Endodermal cell (in vitro differentiated cells): ENCODE measurements at regions not wholly inside any gene's neighbourhood (a gene's known extent, or its start where the extent isn't known, plus 50 kb on each side); places are given as distances from the start of the nearest gene placed in this dataset.

Experiments used
- DNase-seq: peaks from one replicate; pipeline ENCODE4 v3.0.0-alpha.2; 2017
- H3K27ac ChIP-seq: 2 replicates; pipeline ENCODE4 v1.5.1; 2013; ENCODE audit warnings: mild to moderate bottlenecking, low read depth, low read length, moderate library complexity
- H3K27me3 ChIP-seq: 2 replicates; pipeline ENCODE4 v1.6.1; 2013; ENCODE audit warnings: mild to moderate bottlenecking, low read length, moderate library complexity; ENCODE audit not compliant: insufficient read depth, control insufficient read depth, poor library complexity, severe bottlenecking
- H3K36me3 ChIP-seq: 2 replicates; pipeline ENCODE4 v1.7.0; 2013; ENCODE audit warnings: mild to moderate bottlenecking, low read length, moderate library complexity; ENCODE audit not compliant: control insufficient read depth, insufficient read depth
- H3K4me1 ChIP-seq: one replicate; pipeline ENCODE4 v1.7.0; 2013; ENCODE audit warnings: low read length; ENCODE audit not compliant: control insufficient read depth, insufficient read depth
- H3K4me3 ChIP-seq: 2 replicates; pipeline ENCODE4 v1.5.1; 2013; ENCODE audit warnings: mild to moderate bottlenecking, low read length, moderate library complexity
- H3K9ac ChIP-seq: 2 replicates; pipeline ENCODE4 v1.6.1; 2013; ENCODE audit warnings: mild to moderate bottlenecking, low read length, moderate library complexity; ENCODE audit not compliant: poor library complexity, severe bottlenecking; ENCODE audit errors: extremely low read depth
- H3K9me3 ChIP-seq: 2 replicates; pipeline ENCODE4 v1.6.1; 2013; ENCODE audit warnings: mild to moderate bottlenecking, low read length, moderate library complexity; ENCODE audit not compliant: control insufficient read depth
- H3K27ac Mint-ChIP-seq: 2 replicates; pipeline ENCODE4 v1.8.0; 2020; ENCODE audit warnings: mixed read lengths
- H3K27me3 Mint-ChIP-seq: 2 replicates; pipeline ENCODE4 v1.8.0; 2021; ENCODE audit warnings: mild to moderate bottlenecking, mixed read lengths; ENCODE audit not compliant: insufficient read depth
- H3K36me3 Mint-ChIP-seq: 2 replicates; pipeline ENCODE4 v1.8.0; 2020; ENCODE audit warnings: low read depth, mixed read lengths
- H3K4me1 Mint-ChIP-seq: 2 replicates; pipeline ENCODE4 v1.8.0; 2020; ENCODE audit warnings: mixed read lengths
- H3K4me3 Mint-ChIP-seq: 2 replicates; pipeline ENCODE4 v1.8.0; 2020; ENCODE audit warnings: mild to moderate bottlenecking, moderate library complexity, mixed read lengths
- H3K9me3 Mint-ChIP-seq: 2 replicates; pipeline ENCODE4 v1.8.0; 2020; ENCODE audit warnings: mild to moderate bottlenecking, mixed read lengths
- CTCF ChIP-seq: fragments of 200-600 bp; sonication (generic); conservative IDR thresholded peaks from 2 replicates; pipeline ENCODE4 v1.5.0; 2021; ENCODE audit warnings: antibody characterized with exemption, mild to moderate bottlenecking
- WGBS, 2 experiments: methylation state at CpG; one replicate each; pipeline versions ENCODE4 v1.1.5 to v1.1.7; 2013; ENCODE audit warnings: missing lambda C conversion rate in 2 of 2, mixed read lengths in 1 of 2; ENCODE audit not compliant: insufficient coverage in 1 of 2, insufficient read length in 1 of 2; 5-methylcytosine and 5-hydroxymethylcytosine counted together

DNA sequence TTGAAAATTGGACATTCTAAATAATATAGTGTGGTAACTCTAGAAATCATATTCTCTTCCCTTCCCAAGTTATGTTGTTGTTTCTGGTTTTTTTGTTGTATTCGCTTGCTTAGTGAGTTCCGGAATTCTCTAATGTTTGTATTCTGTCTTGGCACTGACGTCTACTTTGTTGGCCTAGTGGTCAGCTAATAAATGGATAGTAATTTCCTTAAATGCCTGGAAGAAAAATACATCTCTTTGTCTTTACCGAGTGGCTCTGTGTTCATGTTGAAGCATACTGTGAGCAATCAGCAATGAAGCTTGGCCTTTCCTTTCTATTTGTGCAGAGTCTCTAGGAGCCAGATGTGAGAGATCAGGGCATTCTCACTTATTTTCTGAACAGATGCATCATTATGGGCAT, 1225.7 kb downstream of the JRKL start:
- H3K4me3 ChIP-seq = no peak overlapping the region
- no peak overlapping the region for H3K9ac ChIP-seq
- peaks cover 45% of the 10 kb centered on the region for H3K9me3 ChIP-seq
- H3K4me1 Mint-ChIP-seq = no peaks in the 10 kb centered on the region
- DNase-seq = no peak
- 91 to 95% methylated on average over 4 of the region's 4 CpGs for WGBS, 2 experiments
- no peaks in the 10 kb centered on the region for H3K27me3 Mint-ChIP-seq
- H3K27ac Mint-ChIP-seq = no peak overlapping the region
- H3K4me1 ChIP-seq = no peaks in the 10 kb centered on the region
- no peak overlapping the region for H3K4me3 Mint-ChIP-seq
- no peaks in the 10 kb centered on the region for H3K36me3 ChIP-seq
- H3K9me3 Mint-ChIP-seq = peaks cover 32% of the 10 kb centered on the region
- H3K36me3 Mint-ChIP-seq = peaks cover 14% of the 10 kb centered on the region
- H3K27me3 ChIP-seq = no peaks in the 10 kb centered on the region
- TF ChIP-seq CTCF = no peak
- H3K27ac ChIP-seq = no peak overlapping the region

DNA sequence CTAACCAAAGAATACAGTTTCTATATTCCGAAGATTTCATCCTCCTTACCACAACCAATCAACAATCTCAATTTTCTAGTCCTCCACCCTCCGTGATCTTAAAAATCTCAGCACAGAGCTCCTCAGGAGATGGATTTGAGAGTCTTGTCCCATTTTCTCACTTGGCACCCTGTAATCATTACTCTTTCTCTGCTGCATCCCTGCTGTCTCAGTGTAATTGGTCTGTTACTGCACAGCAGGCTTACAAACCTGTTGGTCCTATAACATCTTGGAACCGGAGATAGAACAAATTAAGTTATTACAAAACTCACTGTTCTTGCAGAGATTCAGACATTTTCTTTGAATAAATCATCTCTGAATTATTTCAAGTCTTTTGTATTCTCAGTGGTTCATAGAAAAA, 1227.2 kb downstream of the JRKL start:
- peaks cover 8% of the 10 kb centered on the region for H3K36me3 Mint-ChIP-seq
- no peaks in the 10 kb centered on the region for H3K36me3 ChIP-seq
- WGBS, 2 experiments = 75 to 94% methylated on average over 1 to 3 of the region's 3 CpGs
- no peak for TF ChIP-seq CTCF
- H3K9me3 Mint-ChIP-seq = peaks cover 21% of the 10 kb centered on the region
- no peak overlapping the region for H3K27ac Mint-ChIP-seq
- H3K27me3 ChIP-seq = no peaks in the 10 kb centered on the region
- H3K27me3 Mint-ChIP-seq = no peaks in the 10 kb centered on the region
- DNase-seq = no peak
- H3K4me3 ChIP-seq = peak overlapping the region; percentile 23
- no peaks in the 10 kb centered on the region for H3K4me1 Mint-ChIP-seq
- H3K9ac ChIP-seq = no peak overlapping the region
- no peak overlapping the region for H3K4me3 Mint-ChIP-seq
- no peaks in the 10 kb centered on the region for H3K4me1 ChIP-seq
- H3K27ac ChIP-seq = no peak overlapping the region
- H3K9me3 ChIP-seq = peaks cover 33% of the 10 kb centered on the region

DNA sequence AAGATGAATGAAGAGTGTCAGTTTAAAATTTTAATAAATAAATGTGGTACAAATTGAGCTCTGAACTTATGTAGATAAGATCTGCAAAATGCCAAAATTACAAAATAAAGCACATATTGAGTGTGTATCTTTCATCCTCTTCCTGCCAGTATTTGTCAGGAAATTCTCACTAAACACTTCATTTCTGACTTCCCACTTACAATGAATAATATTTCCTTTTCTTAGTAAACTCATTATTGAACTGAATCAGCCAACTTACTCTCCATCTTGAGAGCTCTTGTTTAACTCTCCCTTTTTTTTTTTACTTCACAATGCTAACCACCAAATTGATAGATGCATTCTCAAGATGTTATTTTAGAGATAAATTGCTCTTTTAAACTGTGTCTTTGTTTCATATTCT, 1230.2 kb downstream of the JRKL start:
- no peak overlapping the region for H3K27ac ChIP-seq
- H3K4me1 ChIP-seq = no peaks in the 10 kb centered on the region
- no peak overlapping the region for H3K4me3 ChIP-seq
- no peak for DNase-seq
- no peaks in the 10 kb centered on the region for H3K36me3 ChIP-seq
- H3K27me3 ChIP-seq = no peaks in the 10 kb centered on the region
- peaks cover 6% of the 10 kb centered on the region for H3K36me3 Mint-ChIP-seq
- no peaks in the 10 kb centered on the region for H3K27me3 Mint-ChIP-seq
- peaks cover 21% of the 10 kb centered on the region for H3K9me3 Mint-ChIP-seq
- peaks cover 4% of the 10 kb centered on the region for H3K4me1 Mint-ChIP-seq
- H3K9me3 ChIP-seq = peaks cover 28% of the 10 kb centered on the region
- no peak overlapping the region for H3K27ac Mint-ChIP-seq
- H3K4me3 Mint-ChIP-seq = no peak overlapping the region
- H3K9ac ChIP-seq = no peak overlapping the region
- TF ChIP-seq CTCF = no peak
